HG03565 (cell line): ENCODE measurements at regions not wholly inside any gene's neighbourhood (a gene's known extent, or its start where the extent isn't known, plus 50 kb on each side); places are given as distances from the start of the nearest gene placed in this dataset.

Experiments used
- ATAC-seq: cut with Tn5 transposase; IDR thresholded peaks from one replicate; pipeline ENCODE4 v1.9.1; 2021; ENCODE audit warnings: mild to moderate bottlenecking, moderate library complexity; ENCODE audit not compliant: unreplicated experiment

- no peak for ATAC-seq
These were observed 111.2 kb upstream of the MBNL2 start for GRCh38 chr13:97110936-97111335.

DNA sequence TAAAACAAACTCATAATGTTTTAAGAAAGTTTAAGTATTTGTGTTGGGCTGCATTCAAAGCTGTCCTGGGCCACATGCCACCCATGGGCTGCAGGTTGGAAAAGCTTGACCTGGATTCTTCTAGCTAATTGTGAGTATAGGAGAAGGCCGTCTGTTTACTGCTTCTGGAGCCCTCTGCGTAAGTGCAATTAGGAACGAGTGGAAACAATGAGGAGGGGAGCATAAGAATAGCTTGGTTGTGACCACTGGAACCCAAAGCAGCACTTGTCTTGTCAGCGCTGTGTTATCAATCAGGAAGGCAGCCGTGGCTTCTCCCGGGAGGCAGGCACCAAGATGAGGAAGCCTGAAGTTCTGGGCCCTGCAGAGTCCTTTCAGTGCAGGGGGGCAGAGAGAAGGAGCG, 110.4 kb upstream of the MBNL2 start:
- no peak for ATAC-seq

- no peak for ATAC-seq
These were observed 109.5 kb upstream of the MBNL2 start for GRCh38 chr13:97112446-97113152.

- no peak for ATAC-seq
These were observed 108.7 kb upstream of the MBNL2 start for GRCh38 chr13:97113231-97114001.

DNA sequence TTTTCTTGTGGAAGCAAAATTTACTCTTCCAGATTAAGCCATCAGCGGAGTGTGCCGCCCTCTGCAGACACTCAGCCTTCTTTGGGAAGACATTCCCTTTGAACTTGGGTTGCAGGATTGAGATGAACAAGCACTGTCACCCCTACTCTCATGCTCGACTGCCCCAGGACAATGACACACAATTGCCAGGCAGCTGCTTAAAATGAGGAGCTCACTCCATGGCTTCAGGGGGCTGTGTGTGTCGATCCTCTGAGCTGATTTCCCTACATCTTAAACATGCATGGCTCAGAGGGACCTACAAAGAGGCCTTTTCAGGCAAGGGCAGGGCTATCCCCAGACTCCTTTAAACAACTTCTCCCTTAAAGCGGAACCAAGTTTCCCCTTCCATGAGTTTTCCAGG, 107.5 kb upstream of the MBNL2 start:
- ATAC-seq: no peak

DNA sequence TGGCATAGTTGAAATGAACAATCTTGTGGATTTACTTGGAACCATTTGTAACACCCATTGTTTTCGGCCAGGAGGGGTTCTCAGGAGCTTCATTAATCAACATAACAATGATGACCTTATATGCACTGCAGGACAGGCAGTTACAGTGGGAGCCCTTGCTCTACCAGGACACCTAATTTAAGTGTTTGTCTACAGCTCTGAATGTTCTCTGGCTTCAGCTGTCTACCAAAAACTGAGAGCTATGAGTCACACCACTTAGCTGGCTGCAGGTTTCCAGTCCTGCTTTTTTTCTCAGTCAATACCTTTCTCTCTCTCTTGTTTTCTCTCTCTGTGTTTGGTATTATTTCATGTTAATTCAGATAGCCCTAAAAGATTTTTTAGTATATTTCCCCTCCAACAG, 105.4 kb upstream of the MBNL2 start:
- peak; percentile 90 for ATAC-seq

- no peak for ATAC-seq
These were observed 104.7 kb upstream of the MBNL2 start for GRCh38 chr13:97117388-97117910.

- no peak for ATAC-seq
These were observed 102.2 kb upstream of the MBNL2 start for GRCh38 chr13:97119943-97120342.

GRCh38 chr13:97120346-97120745, 101.8 kb upstream of the MBNL2 start:
- no peak for ATAC-seq

- no peak for ATAC-seq
These were observed 101.2 kb upstream of the MBNL2 start for GRCh38 chr13:97120976-97121375.

DNA sequence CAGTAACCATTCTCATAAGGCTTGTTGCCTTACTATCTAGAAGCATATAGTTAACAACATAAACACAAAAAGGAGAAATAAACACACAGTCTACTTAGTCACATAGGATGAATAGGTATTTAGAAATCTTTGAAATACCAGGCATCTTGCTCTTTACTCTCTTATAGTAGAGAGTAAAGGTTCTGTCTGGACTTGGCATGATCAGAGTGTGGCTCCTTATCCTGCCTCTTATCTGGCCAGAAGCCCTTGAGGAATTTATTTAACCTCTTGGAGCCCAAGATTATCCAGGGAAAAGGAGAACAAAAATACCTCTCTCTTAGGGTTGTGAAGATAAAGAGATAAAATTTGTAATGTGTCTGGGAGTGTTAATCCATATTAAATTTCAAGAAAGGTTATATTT, 100.2 kb upstream of the MBNL2 start:
- no peak for ATAC-seq

DNA sequence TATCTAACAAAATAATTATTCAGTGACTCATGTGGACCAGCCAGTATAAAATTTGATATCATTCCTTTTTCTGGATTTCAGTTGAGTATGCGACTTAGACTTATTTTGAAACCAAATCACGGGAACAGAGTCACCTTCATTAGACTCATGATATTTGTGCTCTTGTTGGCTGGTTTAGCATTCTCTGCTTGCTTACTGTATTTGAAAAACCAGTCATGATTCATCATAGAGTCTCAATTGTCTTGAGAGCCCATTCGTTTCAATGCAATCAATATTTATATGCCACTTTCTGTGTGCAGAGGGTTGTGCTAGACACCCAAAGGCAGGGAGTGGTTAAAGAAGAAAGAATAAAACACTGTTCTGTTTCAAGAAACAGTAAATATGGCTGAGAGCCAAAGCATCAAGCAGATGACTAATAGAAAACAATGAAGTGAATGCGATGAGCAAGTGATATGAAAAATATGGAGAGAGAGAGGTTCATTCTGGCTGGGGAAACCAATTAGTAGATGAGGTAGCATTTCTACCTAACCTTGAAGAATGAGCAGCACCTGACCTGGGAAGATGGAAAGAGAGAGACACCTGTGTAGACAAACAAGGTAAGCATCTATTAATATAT, 99.6 kb upstream of the MBNL2 start:
- no peak for ATAC-seq

- ATAC-seq: no peak
These were observed 97.9 kb upstream of the MBNL2 start for GRCh38 chr13:97124206-97124605.

DNA sequence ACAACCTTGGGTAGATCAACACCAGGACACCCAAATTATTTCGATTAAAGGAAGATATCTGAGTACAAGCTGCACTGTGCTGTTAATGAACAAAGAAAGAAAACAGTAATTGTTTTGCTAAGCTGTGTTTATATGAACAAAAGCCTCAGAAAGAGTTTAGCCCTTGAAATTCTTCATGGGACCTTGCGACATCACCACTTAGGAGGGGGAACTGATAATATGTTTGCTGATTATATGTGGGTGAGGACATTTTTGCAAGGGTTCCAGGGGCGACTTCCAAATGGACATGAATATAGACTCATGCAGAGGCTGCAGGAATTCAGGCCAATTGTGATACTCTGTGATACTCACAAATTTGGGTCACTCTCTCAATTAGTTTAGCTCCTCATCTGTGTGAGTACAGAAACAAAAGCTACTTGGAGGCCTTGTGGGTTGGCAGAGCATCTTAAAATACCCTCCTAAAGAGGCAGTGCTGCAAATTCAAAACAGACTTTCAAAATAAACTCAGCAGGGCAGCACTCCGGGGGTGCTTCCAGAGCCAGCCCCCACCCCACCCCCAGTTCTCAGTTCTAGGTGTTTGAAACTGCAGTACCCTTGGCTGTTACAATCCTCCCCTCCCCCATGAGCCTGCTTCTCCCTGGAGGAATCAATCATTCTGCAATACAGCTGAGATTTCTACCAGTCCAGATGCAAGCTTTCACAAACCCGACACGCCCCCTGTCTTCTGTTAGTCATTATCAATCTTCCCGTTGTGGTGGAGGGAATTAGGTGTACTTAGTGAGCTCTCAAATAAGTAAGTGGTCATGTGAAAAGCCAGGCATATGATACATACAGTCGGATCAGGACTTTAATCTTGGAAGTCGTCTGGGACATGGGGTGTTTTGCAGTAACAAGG, 97.0 kb upstream of the MBNL2 start:
- ATAC-seq: peak; percentile 24

DNA sequence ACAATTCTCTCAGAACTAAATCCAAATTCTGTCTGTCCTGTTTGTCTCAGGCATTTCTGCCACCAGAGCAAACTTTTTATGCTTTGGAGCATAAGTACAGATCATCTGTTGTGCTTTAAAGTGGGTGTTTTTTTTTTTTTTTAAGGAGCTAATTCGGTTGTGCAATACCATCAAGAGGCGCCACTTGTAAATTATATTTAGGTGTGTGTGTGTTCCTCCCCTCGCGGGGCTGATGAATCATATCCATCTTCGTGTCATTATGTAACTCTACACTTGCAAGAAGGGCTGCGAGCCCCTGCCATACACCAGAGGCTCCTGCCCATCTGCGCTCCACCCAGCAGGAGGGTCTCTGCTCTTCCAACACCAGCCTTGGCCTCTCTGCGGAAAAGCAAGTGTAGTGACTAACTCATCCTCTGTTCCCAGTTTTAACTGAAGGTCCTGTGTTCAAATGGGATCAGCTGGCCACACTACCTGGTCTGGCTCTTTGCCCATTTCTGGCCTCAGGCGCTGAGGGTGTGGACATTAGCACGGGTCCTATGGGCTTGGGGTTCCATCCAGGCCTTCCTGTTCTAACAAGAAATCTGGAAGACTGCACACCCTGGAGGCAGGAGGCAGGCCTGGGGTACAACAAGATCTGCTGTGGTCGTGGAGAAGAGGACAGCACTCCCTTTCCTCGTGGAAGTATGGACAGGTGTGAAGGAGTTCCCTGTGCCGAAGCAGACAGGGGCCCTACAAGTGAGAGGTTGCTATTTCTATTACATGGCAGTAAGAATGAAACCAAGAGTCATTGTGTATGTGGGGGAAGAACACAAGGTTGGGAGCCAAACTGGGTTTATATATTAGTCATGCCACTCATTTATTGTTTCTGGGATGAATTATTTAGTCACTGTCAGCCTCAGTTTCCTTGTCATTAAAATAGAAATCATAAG, 96.1 kb upstream of the MBNL2 start:
- ATAC-seq: peak; percentile 96

DNA sequence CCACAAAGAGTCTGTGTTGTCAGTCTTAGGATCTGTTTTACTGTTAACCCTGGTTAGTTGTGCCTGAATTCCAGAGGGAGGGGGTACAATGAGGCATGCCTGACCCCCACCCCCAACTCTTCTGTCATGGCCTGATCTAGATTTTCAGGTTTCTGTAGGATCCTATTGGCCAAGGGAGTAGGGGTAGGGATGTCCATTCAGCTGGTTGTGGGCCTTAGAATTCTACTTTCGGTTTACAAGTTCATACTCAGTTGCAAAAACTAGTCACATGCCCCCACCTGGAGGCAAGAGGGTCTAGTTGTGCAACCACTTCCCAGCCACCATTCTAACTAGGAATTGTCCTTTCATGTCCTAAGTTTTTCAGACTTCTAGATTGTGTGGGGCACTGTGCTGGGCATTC, 94.3 kb upstream of the MBNL2 start:
- no peak for ATAC-seq

DNA sequence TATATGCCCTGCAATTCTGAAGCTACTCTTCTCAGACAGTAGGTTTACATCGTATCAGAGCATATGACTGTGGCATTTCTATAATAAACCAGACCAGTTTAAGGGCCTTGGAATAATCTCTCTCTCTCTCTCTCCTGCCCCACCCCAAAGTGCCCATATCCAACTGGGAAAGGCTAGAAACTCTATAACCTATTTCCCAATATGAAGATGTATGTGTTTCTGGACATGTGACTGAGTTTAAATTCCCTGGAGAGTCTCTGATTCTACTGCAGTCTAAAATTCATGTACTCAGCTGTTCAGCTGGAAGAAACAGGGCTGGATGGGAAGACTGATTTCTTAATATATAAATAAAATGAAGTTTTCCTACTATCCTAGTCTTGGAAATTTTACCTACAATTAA, 91.9 kb upstream of the MBNL2 start:
- ATAC-seq: no peak

DNA sequence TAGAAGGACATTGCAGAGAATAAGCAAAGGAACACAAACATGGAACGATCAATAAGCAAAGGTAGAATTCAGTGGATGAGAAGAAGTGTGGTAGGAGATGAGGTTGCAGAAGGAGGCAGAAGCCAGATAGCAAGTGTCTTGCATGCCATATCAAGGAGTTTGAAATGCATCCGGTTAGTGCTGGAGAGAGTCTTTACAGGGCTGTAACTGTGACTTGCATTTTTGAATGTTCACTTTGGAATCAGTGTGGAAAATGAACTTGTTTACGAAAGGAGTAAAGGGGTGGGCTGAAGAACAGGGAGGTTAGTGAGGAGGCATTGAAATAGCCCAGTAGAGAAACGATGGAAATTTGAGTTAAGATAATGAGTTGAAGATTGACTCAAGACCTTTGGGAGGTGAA, 90.7 kb upstream of the MBNL2 start:
- ATAC-seq: no peak

DNA sequence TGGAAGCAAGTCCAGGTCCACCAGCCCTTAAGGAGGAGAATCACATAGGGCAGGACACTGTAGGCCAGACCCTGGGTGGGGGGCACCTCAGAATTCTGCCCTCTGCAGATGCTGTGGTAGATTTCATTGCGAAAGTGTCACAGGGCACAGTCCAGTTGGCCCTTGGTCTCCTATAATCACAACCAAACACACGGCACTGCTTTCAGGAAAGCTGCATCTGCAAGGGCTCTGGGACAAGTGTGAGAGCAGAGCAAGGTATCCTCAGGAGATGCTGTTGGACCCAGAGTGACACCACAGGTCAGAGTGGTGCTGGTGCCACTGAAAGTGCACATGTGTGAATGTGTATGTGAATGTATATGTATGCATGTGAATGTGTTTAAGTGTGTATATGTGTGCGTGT, 88.6 kb upstream of the MBNL2 start:
- no peak for ATAC-seq

DNA sequence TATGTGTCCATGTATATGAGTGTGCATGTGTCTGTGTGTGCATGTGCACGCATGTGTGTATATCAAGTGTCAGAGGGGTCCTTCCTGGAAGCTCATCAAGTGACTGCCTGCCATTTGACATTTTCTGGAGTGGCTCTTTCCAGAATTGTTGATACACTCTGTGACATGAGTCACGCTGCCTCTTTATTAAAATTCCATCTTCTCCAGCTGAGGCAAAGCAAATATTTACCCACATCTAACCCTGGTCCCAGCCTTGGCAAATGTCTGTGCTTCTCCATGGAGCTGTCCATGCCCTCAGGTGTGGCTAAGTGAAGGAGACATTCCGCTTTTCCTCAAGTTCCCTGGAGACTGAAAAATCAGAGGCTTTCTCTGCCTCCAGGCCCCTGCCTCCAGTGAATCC, 88.2 kb upstream of the MBNL2 start:
- ATAC-seq: no peak
